GM18520 (cell line): ENCODE measurements at regions not wholly inside any gene's neighbourhood (a gene's known extent, or its start where the extent isn't known, plus 50 kb on each side); places are given as distances from the start of the nearest gene placed in this dataset.

ENCODE experiments used
- ATAC-seq: cut with Tn5 transposase; IDR thresholded peaks from one replicate; pipeline ENCODE4 v1.9.1; 2021; ENCODE audit not compliant: unreplicated experiment

DNA sequence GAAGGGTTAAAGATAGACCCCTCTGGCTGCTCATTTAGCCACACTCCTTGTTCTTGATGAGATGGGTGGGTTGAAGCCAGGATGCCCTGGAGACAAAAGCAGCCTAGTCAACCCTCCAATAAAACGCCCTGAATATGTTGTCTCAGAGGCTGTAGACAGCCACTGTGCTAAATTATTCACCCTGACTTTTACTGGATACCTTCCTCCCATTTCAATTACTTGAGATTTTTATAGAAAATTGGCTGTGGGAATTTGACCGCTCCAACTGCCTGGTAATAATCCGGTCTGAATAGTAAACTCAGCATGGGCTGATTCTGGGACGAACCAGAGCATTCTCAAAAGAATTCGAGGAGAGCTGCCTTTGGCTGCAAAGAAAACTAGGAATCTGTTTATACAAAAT lies 104.2 kb downstream of the SNX18 start:
- ATAC-seq: no peak

DNA sequence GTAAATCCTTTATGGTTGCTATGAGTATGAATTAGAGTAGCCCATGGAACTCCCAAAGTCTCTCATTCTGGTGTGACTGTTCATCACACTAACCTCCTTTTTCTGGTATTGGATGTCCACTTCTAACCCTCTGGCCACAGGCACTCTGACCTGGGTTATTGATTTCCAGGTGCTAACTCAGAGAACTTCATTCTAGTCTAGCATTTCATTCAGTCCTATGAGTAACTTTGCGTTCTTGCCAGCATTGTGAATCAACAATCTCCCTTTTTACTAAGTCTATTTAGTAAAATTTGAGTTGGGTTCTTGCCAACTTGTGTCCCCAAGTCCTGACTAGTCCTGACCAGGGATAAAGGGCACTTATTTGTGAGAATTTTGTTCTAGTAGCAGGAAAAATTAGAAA lies 103.5 kb downstream of the SNX18 start:
- ATAC-seq: no peak

DNA sequence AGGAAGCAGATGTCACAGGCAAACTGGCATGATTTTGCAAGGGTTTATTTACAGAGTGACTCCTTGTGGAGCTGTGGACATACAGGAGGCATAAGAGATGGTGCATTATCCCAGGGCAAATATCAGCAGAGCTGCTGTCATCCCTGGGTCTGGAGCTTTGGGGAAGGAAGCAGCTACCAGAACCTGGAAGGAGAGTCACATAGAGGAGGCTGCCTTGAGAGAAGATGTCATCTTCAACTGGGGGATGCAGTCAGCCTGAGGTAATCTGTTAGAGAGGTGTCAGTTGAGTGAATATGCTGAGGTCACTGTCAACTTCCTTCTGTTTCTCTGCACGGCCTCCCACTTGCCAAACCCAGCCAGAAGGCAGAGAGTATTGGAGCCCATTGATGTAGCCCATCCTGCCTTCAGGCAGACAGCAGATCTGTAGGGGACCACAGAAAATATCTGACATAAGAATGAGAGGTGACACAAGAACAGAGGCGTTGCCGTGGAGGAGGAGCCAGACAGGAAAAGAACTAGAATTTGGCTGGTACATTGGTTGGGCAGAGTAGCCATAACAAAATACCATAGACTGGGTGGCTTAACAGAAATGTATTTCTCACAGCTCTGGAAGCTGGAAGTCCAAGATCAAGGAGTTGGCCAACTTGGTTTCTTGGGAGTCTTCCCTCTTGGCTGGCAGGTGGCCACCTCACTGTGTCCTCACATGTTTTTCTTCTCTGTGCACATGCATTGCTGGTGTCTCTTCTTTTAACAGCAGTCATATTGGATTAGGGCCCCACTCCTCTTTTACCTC lies 102.8 kb downstream of the SNX18 start:
- ATAC-seq: no peak

DNA sequence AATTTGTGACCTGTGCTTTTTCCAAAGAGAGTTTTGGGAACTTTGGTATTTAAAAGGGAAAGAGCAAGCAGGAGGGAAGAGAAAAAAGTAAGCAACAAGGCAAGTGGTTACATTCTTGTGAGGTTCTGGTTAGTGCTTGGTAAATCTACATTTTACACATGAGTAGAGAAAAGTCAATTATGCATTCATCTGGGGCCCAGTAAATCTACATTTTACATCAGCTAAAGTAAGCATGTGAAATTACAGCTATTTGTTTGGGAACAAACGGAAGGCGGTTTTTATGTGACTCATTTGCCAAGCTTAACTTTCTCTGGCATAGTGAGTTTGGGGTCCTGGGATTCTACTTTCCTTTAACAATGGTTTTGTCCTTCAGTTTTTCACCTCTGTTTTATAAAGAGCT lies 102.2 kb downstream of the SNX18 start:
- ATAC-seq: no peak

DNA sequence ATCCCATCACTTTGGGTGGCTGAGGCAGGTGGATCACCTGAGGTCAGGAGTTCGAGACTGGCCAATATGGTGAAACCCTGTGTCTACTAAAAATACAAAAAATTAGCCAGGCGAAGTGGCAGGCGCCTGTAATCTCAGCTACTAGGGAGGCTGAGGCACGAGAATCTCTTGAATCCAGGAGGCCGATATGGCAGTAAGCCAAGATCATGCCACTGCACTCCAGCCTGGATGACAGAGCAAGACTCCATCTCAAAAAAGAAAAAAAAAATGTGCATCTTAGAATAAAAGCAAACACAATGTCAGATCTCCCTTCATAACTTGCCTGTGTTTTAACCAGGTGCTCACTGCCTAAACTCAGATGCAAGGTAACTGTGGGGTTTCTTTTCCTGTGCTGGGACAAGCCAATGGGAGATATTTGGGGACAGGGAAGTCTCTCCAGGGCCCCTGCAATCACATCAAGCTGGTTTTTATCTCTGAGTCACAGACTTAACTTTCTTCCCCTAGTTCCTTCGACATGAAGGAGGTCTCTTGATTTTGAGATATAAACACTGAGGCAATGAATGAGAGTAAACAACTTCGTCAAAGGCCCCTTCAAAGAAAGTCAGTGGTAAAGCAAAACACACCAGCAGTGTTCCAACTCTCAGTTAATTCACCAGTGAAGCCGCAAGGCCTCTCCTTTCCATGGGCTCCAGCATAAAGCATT lies 99.1 kb downstream of the SNX18 start:
- no peak for ATAC-seq

GRCh38 chr5:54616031-54616430 lies 98.5 kb downstream of the SNX18 start:
- no peak for ATAC-seq

DNA sequence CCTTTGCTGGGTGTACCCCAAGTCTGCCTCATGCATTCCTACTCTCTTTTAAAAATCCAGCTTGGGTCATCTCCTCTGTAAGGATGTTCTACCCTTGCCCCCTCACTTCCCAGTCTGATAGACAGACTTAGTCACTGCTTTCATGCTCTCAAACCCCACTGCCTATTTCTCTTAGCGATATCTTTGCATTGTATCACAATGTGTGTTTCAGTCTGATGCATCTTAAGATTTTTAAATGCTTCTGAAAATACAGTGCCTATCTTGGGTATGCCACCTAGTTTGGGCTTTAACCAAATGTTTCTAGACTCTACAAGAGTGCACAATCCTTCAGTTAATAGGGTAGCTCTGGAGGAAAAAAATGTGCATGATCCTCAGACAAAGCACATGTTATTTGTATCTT lies 97.8 kb downstream of the SNX18 start:
- ATAC-seq: no peak

DNA sequence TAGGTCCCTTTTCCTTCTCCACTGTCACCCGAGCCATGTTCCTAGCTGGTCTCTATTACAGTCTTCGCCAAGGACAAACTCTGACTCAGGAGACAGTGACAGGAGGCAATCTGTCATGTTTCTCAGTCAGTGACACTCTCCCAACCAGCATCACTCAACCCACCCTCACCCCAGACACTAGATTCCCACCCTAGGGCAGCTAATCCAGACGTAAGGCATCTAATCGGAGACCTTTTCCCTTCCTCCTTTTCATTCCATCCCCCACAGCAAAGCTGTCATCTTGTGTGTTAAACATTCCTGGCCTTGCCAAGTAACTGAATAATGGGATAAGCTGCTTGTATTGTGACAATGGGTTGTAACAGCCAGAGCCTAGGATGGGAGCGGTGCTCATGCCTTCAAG lies 95.2 kb downstream of the SNX18 start:
- ATAC-seq: no peak

DNA sequence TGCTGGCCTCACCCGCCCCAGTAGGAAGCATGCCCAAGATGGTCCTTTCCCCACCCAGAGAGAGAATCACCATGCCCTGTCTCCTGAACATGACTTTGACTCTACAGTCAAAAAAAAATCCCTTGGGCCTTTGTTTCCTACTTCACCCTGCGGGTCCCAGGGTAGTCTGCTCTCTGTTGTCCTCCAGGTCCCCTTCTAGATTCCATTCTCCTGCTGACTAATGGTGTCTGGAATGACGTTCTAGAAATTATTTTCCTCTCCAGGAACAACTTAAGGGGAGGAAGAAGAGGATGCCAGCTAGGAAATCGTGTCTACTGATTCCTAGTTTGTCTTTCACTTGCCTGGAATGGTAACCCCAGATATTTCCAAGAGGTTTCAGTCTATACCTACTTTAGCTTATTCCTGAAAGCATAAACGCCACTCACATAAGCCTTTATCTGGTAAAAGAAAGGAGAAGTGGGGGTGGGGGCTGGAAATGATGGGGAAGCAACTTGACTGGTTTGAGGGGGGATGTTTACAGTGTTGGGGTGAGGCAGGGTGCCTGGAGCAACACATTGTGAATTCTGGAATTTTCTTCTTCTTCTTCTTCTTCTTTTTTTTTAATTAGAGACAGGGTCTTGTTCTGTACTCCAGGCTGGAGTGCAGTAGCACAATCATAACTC lies 93.9 kb downstream of the SNX18 start:
- ATAC-seq: no peak

DNA sequence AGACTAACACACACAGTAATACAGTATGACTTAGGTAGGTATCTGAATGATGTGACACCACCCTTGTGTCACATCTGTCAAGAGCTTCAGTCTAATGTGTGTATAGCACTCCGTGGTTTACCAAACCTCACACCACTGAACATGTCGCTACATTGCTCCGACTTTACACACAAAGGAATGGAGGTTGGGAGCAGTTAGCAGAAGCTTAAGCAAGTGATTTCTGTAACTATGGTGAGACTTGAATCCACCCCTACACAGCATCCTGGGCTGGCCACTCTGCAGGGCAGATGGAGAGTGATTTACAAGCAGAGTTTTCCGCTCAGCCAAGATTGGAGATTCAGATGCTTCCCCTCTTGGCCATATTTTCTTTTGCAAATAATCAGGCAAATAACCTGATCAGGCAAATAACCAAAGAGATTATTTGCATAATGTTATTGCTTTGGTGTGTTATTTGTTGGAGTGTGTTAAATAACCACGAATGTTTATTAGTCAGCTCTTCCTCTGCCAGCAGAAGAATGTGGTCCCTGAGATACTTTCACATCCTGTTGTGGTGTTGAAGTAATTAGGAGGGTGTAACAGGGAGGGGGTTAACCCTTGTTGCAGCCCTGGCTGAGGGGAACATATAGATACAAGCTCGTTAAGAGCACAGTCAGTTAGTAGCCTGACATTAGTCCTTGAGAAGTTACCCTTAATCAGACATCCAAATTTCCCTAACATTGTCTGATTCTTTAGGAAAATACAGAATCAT lies 92.8 kb downstream of the SNX18 start:
- ATAC-seq: peak; percentile 89

- no peak for ATAC-seq
Measured at GRCh38 chr5:54608423-54609085, 91.0 kb downstream of the SNX18 start.

- no peak for ATAC-seq
Measured at GRCh38 chr5:54607006-54607405, 89.4 kb downstream of the SNX18 start.

DNA sequence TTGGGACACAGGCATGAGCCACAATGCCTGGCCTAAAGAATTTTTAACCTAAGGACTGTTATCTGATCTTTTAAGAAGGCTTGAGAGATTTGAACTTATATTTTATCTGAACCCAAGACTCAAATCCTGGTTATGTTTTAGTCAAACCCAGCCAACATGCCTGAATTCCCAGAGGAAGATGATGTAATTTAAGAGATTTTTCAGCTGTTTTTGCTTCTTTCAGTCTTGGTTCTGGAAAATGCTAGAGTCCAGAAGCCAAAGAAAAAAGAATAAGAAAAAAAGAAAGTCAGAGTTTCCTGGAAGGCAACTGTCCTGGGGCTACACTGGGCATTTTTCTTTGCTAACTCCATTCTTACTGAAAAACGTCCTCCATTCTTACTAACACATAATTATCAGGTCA lies 85.8 kb downstream of the SNX18 start:
- no peak for ATAC-seq

- no peak for ATAC-seq
Measured at GRCh38 chr5:54602475-54602874, 84.9 kb downstream of the SNX18 start.

DNA sequence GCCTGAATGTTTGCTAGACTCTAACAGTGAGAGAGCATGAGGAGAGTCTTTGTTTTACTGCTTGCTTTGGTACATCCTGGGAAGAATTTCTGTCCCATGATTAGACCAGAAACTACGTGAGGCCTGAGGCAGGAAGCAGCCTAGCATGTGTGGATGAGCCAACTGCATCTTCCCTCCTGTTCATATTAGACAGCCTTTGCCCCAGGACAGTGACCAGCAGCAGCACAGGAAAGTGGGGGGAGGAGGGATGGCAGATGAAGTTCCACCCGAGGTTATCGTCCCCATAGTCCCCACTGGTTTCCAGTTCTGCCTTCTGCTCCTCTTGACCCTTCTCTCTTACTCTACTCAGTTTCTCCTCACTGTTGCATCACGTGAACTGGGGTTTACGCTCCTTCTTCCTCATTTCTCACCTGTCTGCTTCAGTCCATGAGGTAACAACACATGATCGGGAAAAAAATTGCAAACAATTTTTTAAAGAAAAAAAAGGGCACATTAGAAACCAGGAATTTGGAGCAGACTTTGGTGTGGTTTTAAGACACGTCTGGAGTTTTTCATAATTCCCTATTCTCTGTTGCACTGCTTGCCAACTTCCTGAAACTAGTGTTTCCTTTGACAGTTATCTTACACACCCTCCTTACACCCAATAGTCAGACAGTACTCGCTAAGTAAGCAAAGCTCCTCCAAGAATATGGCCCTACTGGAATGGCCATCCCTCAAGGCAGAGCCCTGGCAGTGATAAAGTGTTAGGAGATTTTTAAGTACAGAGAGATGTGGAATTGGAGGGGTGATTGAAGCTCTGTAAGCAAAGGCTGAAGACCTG lies 84.1 kb downstream of the SNX18 start:
- ATAC-seq: no peak
